Nephron progenitor cell (in vitro differentiated cells): ENCODE measurements at regions not wholly inside any gene's neighbourhood (a gene's known extent, or its start where the extent isn't known, plus 50 kb on each side); places are given as distances from the start of the nearest gene placed in this dataset.

ENCODE experiments used
- DNase-seq: peaks from one replicate; pipeline ENCODE4 v3.0.0; 2021
- H3K27ac Mint-ChIP-seq: 2 replicates; pipeline ENCODE4 v1.8.0; 2021; ENCODE audit warnings: mild to moderate bottlenecking, moderate library complexity, mixed read lengths
- H3K27me3 Mint-ChIP-seq: 2 replicates; pipeline ENCODE4 v1.8.0; 2021; ENCODE audit warnings: mild to moderate bottlenecking, low read depth, mixed read lengths; ENCODE audit not compliant: poor library complexity
- H3K36me3 Mint-ChIP-seq: 2 replicates; pipeline ENCODE4 v1.8.0; 2021; ENCODE audit warnings: low read depth, mixed read lengths
- H3K4me1 Mint-ChIP-seq: 2 replicates; pipeline ENCODE4 v1.8.0; 2021; ENCODE audit warnings: mixed read lengths
- H3K4me3 Mint-ChIP-seq: 2 replicates; pipeline ENCODE4 v1.8.0; 2021; ENCODE audit warnings: mild to moderate bottlenecking, moderate library complexity, mixed read lengths
- H3K9me3 Mint-ChIP-seq: 2 replicates; pipeline ENCODE4 v1.8.0; 2021; ENCODE audit warnings: mild to moderate bottlenecking, moderate library complexity, mixed read lengths
- TF ChIP-seq, protein P1 (sequence below): fragments of 200-600 bp; sonication (generic); IDR thresholded peaks from 2 replicates; pipeline ENCODE4 v1.5.0; 2021; ENCODE audit warnings: antibody characterized with exemption

- DNase-seq: no peak
- Mint-ChIP-seq H3K27me3 (no peaks in the 10 kb centered on the region), H3K4me3 (no peak overlapping the region), H3K9me3 (peaks cover 98% of the 10 kb centered on the region), H3K36me3 (peaks cover 11% of the 10 kb centered on the region), H3K4me1 (no peaks in the 10 kb centered on the region), H3K27ac (no peak overlapping the region)
- TF ChIP-seq, protein P1, sequence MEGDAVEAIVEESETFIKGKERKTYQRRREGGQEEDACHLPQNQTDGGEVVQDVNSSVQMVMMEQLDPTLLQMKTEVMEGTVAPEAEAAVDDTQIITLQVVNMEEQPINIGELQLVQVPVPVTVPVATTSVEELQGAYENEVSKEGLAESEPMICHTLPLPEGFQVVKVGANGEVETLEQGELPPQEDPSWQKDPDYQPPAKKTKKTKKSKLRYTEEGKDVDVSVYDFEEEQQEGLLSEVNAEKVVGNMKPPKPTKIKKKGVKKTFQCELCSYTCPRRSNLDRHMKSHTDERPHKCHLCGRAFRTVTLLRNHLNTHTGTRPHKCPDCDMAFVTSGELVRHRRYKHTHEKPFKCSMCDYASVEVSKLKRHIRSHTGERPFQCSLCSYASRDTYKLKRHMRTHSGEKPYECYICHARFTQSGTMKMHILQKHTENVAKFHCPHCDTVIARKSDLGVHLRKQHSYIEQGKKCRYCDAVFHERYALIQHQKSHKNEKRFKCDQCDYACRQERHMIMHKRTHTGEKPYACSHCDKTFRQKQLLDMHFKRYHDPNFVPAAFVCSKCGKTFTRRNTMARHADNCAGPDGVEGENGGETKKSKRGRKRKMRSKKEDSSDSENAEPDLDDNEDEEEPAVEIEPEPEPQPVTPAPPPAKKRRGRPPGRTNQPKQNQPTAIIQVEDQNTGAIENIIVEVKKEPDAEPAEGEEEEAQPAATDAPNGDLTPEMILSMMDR: no peak
Measured at GRCh38 chr13:18960637-18961227, 220.9 kb downstream of the TUBA3C start.

- H3K36me3 Mint-ChIP-seq: peaks cover 11% of the 10 kb centered on the region
- peaks cover 98% of the 10 kb centered on the region for H3K9me3 Mint-ChIP-seq
- DNase-seq: no peak
- H3K4me3 Mint-ChIP-seq: no peak overlapping the region
- no peaks in the 10 kb centered on the region for H3K4me1 Mint-ChIP-seq
- no peaks in the 10 kb centered on the region for H3K27me3 Mint-ChIP-seq
- TF ChIP-seq, protein P1: no peak
- no peak overlapping the region for H3K27ac Mint-ChIP-seq
Measured at GRCh38 chr13:18959996-18960395, 221.6 kb downstream of the TUBA3C start.

DNA sequence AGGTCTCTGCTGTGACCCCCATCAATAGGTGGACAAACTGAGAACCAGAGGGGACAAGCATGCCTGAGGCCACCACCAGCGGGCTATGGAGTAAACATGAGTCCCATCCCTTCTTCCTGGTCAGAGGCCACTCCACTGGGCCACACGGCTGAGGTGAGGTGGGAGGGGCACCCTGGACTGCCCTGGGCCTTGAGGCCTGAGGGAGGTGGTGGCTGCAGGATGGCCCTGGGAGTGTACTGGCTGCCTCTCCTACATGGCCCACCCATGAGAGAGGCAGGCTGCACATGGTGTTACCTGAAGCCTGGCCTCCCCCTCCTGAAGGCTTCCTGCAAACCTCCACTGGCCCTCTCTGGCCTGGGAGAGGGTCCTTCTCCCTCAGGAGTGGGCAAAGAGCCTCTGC is 222.4 kb downstream of the TUBA3C start:
- Mint-ChIP-seq H3K27me3 (no peaks in the 10 kb centered on the region), H3K9me3 (peaks cover 98% of the 10 kb centered on the region), H3K36me3 (peaks cover 11% of the 10 kb centered on the region), H3K27ac (no peak overlapping the region), H3K4me1 (no peaks in the 10 kb centered on the region), H3K4me3 (no peak overlapping the region)
- TF ChIP-seq, protein P1: no peak
- no peak for DNase-seq

DNA sequence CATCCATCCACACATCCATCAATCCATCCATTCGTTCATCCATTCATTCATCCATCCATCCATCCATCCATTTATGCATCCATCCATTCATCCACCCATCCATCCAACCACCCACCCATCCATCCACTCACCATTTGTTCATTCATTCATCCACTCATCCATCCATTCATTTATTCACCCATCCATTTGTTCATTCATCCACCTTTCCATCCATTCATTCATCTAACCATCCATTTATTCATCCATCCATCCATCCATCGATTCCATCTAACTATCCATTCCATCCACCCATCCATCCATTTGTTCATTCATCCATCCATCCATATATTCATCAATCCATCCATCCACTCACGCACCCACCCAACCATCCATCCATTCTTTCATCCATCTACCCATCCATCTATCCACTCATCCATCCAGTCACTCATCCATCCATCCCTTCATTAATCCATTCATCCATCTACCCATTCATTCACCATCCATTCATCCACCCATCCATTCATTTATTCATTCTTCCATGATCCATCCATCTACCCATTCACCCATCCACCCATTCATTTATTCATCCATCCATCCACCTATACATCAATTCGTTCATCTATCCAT is 225.0 kb downstream of the TUBA3C start:
- no peaks in the 10 kb centered on the region for H3K4me1 Mint-ChIP-seq
- no peaks in the 10 kb centered on the region for H3K27me3 Mint-ChIP-seq
- no peak for DNase-seq
- TF ChIP-seq, protein P1: no peak
- no peak overlapping the region for H3K27ac Mint-ChIP-seq
- H3K9me3 Mint-ChIP-seq: peaks cover 98% of the 10 kb centered on the region
- peaks cover 11% of the 10 kb centered on the region for H3K36me3 Mint-ChIP-seq
- H3K4me3 Mint-ChIP-seq: no peak overlapping the region

- peaks cover 11% of the 10 kb centered on the region for H3K36me3 Mint-ChIP-seq
- no peak overlapping the region for H3K4me3 Mint-ChIP-seq
- H3K9me3 Mint-ChIP-seq: peaks cover 100% of the 10 kb centered on the region
- TF ChIP-seq, protein P1: no peak
- no peak overlapping the region for H3K27ac Mint-ChIP-seq
- DNase-seq: no peak
- H3K4me1 Mint-ChIP-seq: no peaks in the 10 kb centered on the region
- H3K27me3 Mint-ChIP-seq: no peaks in the 10 kb centered on the region
Measured at GRCh38 chr13:18954254-18954653, 227.4 kb downstream of the TUBA3C start.
